Ishikawa (cell line): ENCODE measurements at regions not wholly inside any gene's neighbourhood (a gene's known extent, or its start where the extent isn't known, plus 50 kb on each side); places are given as distances from the start of the nearest gene placed in this dataset.

Source experiments
- CEBPB ChIP-seq: IDR thresholded peaks from 2 replicates; pipeline ENCODE4 v1.6.1; 2012
- CREB1 ChIP-seq: IDR thresholded peaks from 2 replicates; pipeline ENCODE4 v1.6.1; 2012; ENCODE audit warnings: low read depth
- EGR1 ChIP-seq: IDR thresholded peaks from 2 replicates; pipeline ENCODE4 v1.6.1; 2012
- EP300 ChIP-seq: IDR thresholded peaks from 2 replicates; pipeline ENCODE4 v1.6.1; 2012; ENCODE audit warnings: borderline replicate concordance
- FOXM1 ChIP-seq: IDR thresholded peaks from 2 replicates; pipeline ENCODE4 v1.6.1; 2012; ENCODE audit warnings: low read depth, borderline replicate concordance
- NFIC ChIP-seq: IDR thresholded peaks from 2 replicates; pipeline ENCODE4 v1.6.1; 2012
- TAF1 ChIP-seq: IDR thresholded peaks from 2 replicates; pipeline ENCODE4 v1.6.1; 2012; ENCODE audit warnings: low read depth, mild to moderate bottlenecking
- TCF12 ChIP-seq: IDR thresholded peaks from 2 replicates; pipeline ENCODE4 v1.6.1; 2012; ENCODE audit warnings: low read depth
- USF1 ChIP-seq: IDR thresholded peaks from 2 replicates; pipeline ENCODE4 v1.6.1; 2012
- YY1 ChIP-seq: IDR thresholded peaks from 2 replicates; pipeline ENCODE4 v1.6.1; 2012; ENCODE audit warnings: low read depth
- ZBTB7A ChIP-seq: IDR thresholded peaks from 2 replicates; pipeline ENCODE4 v1.6.1; 2012; ENCODE audit warnings: low read depth
- TF ChIP-seq, protein P1 (sequence below): IDR thresholded peaks from 2 replicates; pipeline ENCODE4 v1.6.1; 2012

GRCh38 chr17:72465191-72466024 is 344.6 kb downstream of the SOX9 start:
- TF ChIP-seq NFIC = peak; percentile 44; the same call in 1 of the 2 replicates
- TF ChIP-seq YY1 = peak; percentile 79
- TF ChIP-seq EP300 = peak; percentile 84
- TF ChIP-seq CEBPB = no peak
- TF ChIP-seq TAF1 = no peak
- TF ChIP-seq, protein P1, sequence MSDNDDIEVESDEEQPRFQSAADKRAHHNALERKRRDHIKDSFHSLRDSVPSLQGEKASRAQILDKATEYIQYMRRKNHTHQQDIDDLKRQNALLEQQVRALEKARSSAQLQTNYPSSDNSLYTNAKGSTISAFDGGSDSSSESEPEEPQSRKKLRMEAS = peak; percentile 67
- TF ChIP-seq CREB1 = no peak
- TF ChIP-seq FOXM1 = 0 out of 2 replicates have a peak, but pooled peaks have one; percentile 54
- TF ChIP-seq USF1 = peak; percentile 36; the same call in 1 of the 2 replicates
- TF ChIP-seq TCF12 = peak; percentile 91
- TF ChIP-seq EGR1 = no peak
- no peak for TF ChIP-seq ZBTB7A
